ENCODE measurements at regions not wholly inside any gene's neighbourhood (a gene's known extent, or its start where the extent isn't known, plus 50 kb on each side); places are given as distances from the start of the nearest gene placed in this dataset.
A peak's percentile ranks its signal among the peaks of the same experiment; 100 is the strongest.

DNA sequence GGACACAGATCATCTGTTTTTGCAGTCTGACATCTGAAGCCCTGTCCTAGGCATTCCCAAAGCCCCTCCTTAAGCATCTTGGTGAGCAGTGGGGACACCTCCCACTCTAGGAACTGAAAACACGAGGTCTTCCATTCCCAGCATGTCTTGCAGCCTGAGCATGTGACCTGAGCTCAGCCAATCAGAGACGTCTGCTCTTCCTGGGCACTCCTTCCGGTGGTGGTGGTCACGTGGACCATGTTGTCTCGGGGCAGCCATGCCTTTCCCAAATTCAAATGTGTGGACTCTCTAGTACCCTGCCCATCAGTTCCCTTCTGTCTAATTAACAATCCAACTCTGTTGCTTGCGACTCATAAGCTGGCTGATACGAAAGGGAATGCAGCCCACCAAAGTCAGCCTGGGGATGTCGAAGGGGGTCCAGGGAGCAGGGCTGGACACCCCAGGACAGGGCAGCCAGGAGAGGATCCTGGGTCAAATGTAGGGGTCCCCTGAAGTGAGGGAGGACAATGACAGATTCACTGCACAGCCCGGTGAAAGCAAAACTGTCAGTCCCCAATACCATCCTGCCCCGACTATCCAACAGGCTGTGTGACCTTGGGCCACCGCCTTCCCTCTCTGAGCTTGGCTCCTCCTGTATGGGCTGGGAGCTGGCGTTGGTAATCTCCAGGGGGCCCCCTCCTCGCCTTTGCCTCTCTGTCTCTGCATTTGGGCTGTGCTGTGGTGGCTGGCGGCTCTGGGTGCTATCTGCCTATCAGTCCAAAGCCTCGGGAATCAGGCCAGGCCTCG, 57.4 kb upstream of the BAIAP2L1 start:
- no peak for TF ChIP-seq CTCF (IDR thresholded peaks at IDR 0.05; ENCODE audit: partially characterized antibody, unreplicated experiment)

GRCh38 chr7:98456866-98457265, 56.0 kb upstream of the BAIAP2L1 start:
- Mint-ChIP-seq H3K27me3 (ENCODE audit: unreplicated experiment) (no peaks in the 10 kb centered on the region), H3K4me1 (ENCODE audit: low read depth, unreplicated experiment) (no peaks in the 10 kb centered on the region), H3K9me3 (ENCODE audit: unreplicated experiment) (peaks cover 6% of the 10 kb centered on the region), H3K36me3 (ENCODE audit: unreplicated experiment) (peaks cover 13% of the 10 kb centered on the region), H3K4me3 (ENCODE audit: unreplicated experiment) (no peak overlapping the region), H3K27ac (ENCODE audit: unreplicated experiment) (peak overlapping the region; percentile 62)
- TF ChIP-seq CTCF (IDR thresholded peaks at IDR 0.05; ENCODE audit: partially characterized antibody, unreplicated experiment): no peak
- peak; percentile 30 for DNase-seq

More for the DNA sequence above, 57.4 kb upstream of the BAIAP2L1 start:
- no peak overlapping the region for H3K27ac Mint-ChIP-seq (ENCODE audit: unreplicated experiment)
- no peaks in the 10 kb centered on the region for H3K4me1 Mint-ChIP-seq (ENCODE audit: low read depth, unreplicated experiment)
- peaks cover 6% of the 10 kb centered on the region for H3K36me3 Mint-ChIP-seq (ENCODE audit: unreplicated experiment)
- peaks cover 2% of the 10 kb centered on the region for H3K9me3 Mint-ChIP-seq (ENCODE audit: unreplicated experiment)
- DNase-seq: no peak
- H3K27me3 Mint-ChIP-seq (ENCODE audit: unreplicated experiment): peaks cover 2% of the 10 kb centered on the region
- no peak overlapping the region for H3K4me3 Mint-ChIP-seq (ENCODE audit: unreplicated experiment)

DNA sequence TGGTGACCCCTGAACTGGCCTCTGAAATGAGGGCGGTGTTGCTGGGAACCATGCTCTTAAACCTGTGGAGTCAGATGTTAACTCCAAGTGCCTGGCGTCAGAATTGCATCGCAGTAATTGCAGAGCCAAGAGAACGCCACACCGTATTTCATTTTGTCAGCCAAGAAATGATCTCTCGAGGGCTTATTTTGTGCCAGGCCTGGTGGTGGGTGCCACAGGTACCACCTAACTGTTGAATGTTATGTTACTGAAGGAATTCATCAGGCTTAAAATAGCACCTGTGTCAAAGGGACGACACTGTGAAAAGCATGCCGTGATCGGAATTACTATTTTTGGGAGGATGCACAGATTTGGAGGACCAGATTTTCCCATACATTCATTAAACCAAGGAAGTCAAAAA, 51.9 kb upstream of the BAIAP2L1 start:
- Mint-ChIP-seq H3K27ac (ENCODE audit: unreplicated experiment) (no peak overlapping the region), H3K36me3 (ENCODE audit: unreplicated experiment) (peaks cover 13% of the 10 kb centered on the region), H3K9me3 (ENCODE audit: unreplicated experiment) (peaks cover 6% of the 10 kb centered on the region), H3K27me3 (ENCODE audit: unreplicated experiment) (no peaks in the 10 kb centered on the region), H3K4me3 (ENCODE audit: unreplicated experiment) (no peak overlapping the region), H3K4me1 (ENCODE audit: low read depth, unreplicated experiment) (no peaks in the 10 kb centered on the region)
- no peak for TF ChIP-seq CTCF (IDR thresholded peaks at IDR 0.05; ENCODE audit: partially characterized antibody, unreplicated experiment)
- no peak for DNase-seq

Measured in glutamatergic neuron (in vitro differentiated cells).